ENCODE measurements at regions not wholly inside any gene's neighbourhood (a gene's known extent, or its start where the extent isn't known, plus 50 kb on each side); places are given as distances from the start of the nearest gene placed in this dataset.

DNA sequence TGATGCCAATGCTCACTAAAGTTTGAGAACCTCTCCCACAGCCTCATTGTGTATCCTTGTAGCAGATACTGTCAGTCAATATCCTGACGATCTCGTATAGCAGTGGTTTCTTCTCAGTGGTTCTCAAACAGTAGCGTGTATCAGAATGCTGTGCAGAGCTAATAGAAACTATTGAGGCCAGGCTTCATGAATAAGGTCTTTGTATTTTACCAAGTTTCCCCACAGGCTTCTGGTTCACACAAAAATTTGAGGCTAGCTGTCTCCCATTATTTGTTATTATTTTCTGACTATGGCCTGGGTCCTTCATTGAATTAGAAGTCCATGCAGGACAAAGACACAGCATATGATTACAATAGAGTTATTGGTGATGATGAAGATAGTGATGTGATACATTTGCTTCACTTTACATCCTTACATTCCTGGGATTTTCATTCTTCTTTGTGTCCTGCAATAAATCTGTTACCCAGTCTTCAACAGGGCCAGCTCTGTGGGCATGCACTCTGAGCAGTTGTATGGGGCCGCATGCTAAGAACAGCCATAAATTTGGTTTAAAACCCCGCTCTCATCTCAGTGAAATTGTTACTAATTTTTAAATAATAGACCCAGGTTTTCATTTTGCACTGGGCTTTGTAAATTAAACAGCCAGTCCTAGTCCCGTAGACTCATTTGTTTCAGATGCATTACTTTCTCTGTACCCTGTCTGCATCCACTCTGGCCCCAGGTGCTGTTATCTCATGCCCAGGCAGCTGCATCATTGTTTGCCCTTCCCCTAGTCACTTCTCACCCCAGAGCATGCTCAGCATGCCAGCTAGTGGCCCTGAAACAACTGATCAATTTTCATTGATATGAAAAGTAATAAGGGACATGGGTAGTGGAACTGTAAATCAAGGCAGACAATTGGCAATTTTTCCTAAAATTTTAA lies 199.9 kb upstream of the PIK3R1 start:
- H3K9ac ChIP-seq, result no peak overlapping the region
- POLR2A ChIA-PET, result interaction anchor here (0.5 kb wide), 1 partner anchor 17 kb away, joined by 3 read pairs; no protein-coding TSS in a partner anchor
- no peak overlapping the region for H3K27ac ChIP-seq (ENCODE audit: low read depth in 2 of 2, low read length in 1 of 2)
- no peaks in the 10 kb centered on the region for H3K36me3 ChIP-seq (replicated peaks in 1 of 2; ENCODE audit: control insufficient read depth in 1 of 2, insufficient read depth in 2 of 2, low read length in 1 of 2)
- no peaks in the 10 kb centered on the region for H3F3A ChIP-seq (replicated peaks; ENCODE audit: insufficient read depth)
- H3K9me2 ChIP-seq, result no peaks in the 10 kb centered on the region
- CTCF ChIA-PET, result no interaction called here
- no peak overlapping the region for H3K4me3 ChIP-seq (ENCODE audit: low read depth in 2 of 2, low read length in 1 of 2)
- H2AFZ ChIP-seq (ENCODE audit: low read depth), result no peak overlapping the region
- no peaks in the 10 kb centered on the region for H4K20me1 ChIP-seq (ENCODE audit: insufficient read depth)
- no peak overlapping the region for H3K4me2 ChIP-seq
- H3K9me3 ChIP-seq, result no peaks in the 10 kb centered on the region
- no peaks in the 10 kb centered on the region for H3K27me3 ChIP-seq (ENCODE audit: insufficient read depth)
- TF ChIP-seq FOXJ3 (CRISPR knock-in tag; IDR thresholded peaks at IDR 0.05), result no peak
- TF ChIP-seq MEF2A (IDR thresholded peaks at IDR 0.05; ENCODE audit: borderline replicate concordance, low read depth), result no peak
- TF ChIP-seq FOXM1 (IDR thresholded peaks at IDR 0.05; ENCODE audit: low read depth), result no peak
- WGBS (ENCODE audit: low lambda C conversion rate), result 80% methylated on average over 6 of the region's 6 CpGs
- H3K4me1 ChIP-seq (ENCODE audit: control insufficient read depth in 1 of 2, insufficient read depth in 2 of 2, low read depth in 1 of 2, low read length in 1 of 2), result no peaks in the 10 kb centered on the region; a peak in 1 of 4 replicates
- no peaks in the 10 kb centered on the region for H3K79me2 ChIP-seq (ENCODE audit: insufficient read depth)
- DNase-seq, result peak; percentile 16

DNA sequence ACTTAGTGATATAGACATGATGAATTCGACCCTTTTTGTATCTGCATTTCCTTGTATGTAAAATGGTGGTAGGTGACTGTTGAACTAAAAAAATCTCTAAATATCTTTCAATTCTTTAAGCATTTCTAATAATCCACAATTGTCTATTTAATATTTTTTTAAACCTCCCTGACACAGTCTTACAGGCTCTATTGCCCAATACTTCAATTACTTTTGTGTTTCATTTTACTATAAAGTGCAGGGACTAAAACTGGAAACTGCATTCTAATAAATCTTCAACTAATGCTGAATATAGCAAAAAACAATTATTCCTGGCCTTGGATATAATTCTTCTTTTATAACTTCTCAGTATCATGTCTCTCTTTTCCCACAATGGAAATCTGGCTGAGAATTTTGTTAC lies 202.7 kb upstream of the PIK3R1 start:
- CTCF ChIA-PET, result no interaction called here
- no peak overlapping the region for H2AFZ ChIP-seq (ENCODE audit: low read depth)
- H3K79me2 ChIP-seq (ENCODE audit: insufficient read depth), result no peaks in the 10 kb centered on the region
- POLR2A ChIA-PET, result no interaction called here
- H4K20me1 ChIP-seq (ENCODE audit: insufficient read depth), result no peaks in the 10 kb centered on the region
- H3K4me3 ChIP-seq (ENCODE audit: low read depth in 2 of 2, low read length in 1 of 2), result no peak overlapping the region
- 33% methylated on average over 1 of the region's 1 CpG for WGBS (ENCODE audit: low lambda C conversion rate)
- H3K36me3 ChIP-seq (replicated peaks in 1 of 2; ENCODE audit: control insufficient read depth in 1 of 2, insufficient read depth in 2 of 2, low read length in 1 of 2), result no peaks in the 10 kb centered on the region
- no peaks in the 10 kb centered on the region; a peak in 1 of 4 replicates for H3K4me1 ChIP-seq (ENCODE audit: control insufficient read depth in 1 of 2, insufficient read depth in 2 of 2, low read depth in 1 of 2, low read length in 1 of 2)
- H3K9me3 ChIP-seq, result no peaks in the 10 kb centered on the region
- no peak overlapping the region for H3K4me2 ChIP-seq
- TF ChIP-seq RCOR1 (IDR thresholded peaks at IDR 0.05; ENCODE audit: low read length) (no peak), POLR2AphosphoS5 (IDR thresholded peaks at IDR 0.05; ENCODE audit: low read depth, low read length) (no peak), NRF1 (IDR thresholded peaks at IDR 0.05; ENCODE audit: low read depth, low read length) (no peak), TEAD4 (IDR thresholded peaks at IDR 0.05; ENCODE audit: borderline replicate concordance, insufficient read depth) (no peak), GABPA (IDR thresholded peaks at IDR 0.05; ENCODE audit: low read depth) (no peak), NFIC (IDR thresholded peaks at IDR 0.05; ENCODE audit: borderline replicate concordance) (no peak), EP300 (IDR thresholded peaks at IDR 0.05; ENCODE audit: borderline replicate concordance in 1 of 2, low read depth in 1 of 2, low read length in 1 of 2) (no peak), MXI1 (IDR thresholded peaks at IDR 0.05; ENCODE audit: low read depth, low read length) (no peak), TAF1 (IDR thresholded peaks at IDR 0.05; ENCODE audit: borderline replicate concordance, low read depth, low read length) (no peak)
- TF ChIP-seq, protein P1, sequence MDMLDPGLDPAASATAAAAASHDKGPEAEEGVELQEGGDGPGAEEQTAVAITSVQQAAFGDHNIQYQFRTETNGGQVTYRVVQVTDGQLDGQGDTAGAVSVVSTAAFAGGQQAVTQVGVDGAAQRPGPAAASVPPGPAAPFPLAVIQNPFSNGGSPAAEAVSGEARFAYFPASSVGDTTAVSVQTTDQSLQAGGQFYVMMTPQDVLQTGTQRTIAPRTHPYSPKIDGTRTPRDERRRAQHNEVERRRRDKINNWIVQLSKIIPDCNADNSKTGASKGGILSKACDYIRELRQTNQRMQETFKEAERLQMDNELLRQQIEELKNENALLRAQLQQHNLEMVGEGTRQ (IDR thresholded peaks at IDR 0.05; ENCODE audit: borderline replicate concordance, low read depth, low read length), result no peak
- TF ChIP-seq, protein P2, sequence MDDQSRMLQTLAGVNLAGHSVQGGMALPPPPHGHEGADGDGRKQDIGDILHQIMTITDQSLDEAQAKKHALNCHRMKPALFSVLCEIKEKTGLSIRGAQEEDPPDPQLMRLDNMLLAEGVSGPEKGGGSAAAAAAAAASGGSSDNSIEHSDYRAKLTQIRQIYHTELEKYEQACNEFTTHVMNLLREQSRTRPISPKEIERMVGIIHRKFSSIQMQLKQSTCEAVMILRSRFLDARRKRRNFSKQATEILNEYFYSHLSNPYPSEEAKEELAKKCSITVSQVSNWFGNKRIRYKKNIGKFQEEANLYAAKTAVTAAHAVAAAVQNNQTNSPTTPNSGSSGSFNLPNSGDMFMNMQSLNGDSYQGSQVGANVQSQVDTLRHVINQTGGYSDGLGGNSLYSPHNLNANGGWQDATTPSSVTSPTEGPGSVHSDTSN (IDR thresholded peaks at IDR 0.05), result no peak
- TF ChIP-seq, protein P3, sequence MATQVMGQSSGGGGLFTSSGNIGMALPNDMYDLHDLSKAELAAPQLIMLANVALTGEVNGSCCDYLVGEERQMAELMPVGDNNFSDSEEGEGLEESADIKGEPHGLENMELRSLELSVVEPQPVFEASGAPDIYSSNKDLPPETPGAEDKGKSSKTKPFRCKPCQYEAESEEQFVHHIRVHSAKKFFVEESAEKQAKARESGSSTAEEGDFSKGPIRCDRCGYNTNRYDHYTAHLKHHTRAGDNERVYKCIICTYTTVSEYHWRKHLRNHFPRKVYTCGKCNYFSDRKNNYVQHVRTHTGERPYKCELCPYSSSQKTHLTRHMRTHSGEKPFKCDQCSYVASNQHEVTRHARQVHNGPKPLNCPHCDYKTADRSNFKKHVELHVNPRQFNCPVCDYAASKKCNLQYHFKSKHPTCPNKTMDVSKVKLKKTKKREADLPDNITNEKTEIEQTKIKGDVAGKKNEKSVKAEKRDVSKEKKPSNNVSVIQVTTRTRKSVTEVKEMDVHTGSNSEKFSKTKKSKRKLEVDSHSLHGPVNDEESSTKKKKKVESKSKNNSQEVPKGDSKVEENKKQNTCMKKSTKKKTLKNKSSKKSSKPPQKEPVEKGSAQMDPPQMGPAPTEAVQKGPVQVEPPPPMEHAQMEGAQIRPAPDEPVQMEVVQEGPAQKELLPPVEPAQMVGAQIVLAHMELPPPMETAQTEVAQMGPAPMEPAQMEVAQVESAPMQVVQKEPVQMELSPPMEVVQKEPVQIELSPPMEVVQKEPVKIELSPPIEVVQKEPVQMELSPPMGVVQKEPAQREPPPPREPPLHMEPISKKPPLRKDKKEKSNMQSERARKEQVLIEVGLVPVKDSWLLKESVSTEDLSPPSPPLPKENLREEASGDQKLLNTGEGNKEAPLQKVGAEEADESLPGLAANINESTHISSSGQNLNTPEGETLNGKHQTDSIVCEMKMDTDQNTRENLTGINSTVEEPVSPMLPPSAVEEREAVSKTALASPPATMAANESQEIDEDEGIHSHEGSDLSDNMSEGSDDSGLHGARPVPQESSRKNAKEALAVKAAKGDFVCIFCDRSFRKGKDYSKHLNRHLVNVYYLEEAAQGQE (IDR thresholded peaks at IDR 0.05; ENCODE audit: low read depth, low read length), result no peak
- DNase-seq, result no peak
- no peaks in the 10 kb centered on the region for H3K27me3 ChIP-seq (ENCODE audit: insufficient read depth)
- no peak overlapping the region for H3K27ac ChIP-seq (ENCODE audit: low read depth in 2 of 2, low read length in 1 of 2)
- no peaks in the 10 kb centered on the region for H3F3A ChIP-seq (replicated peaks; ENCODE audit: insufficient read depth)
- no peak overlapping the region for H3K9ac ChIP-seq
- no peaks in the 10 kb centered on the region for H3K9me2 ChIP-seq
